HG03520 (cell line): ENCODE measurements at regions not wholly inside any gene's neighbourhood (a gene's known extent, or its start where the extent isn't known, plus 50 kb on each side); places are given as distances from the start of the nearest gene placed in this dataset.
"Not testable (repeated sequence)": the region's sequence is repeated elsewhere in the genome, so short reads cannot be mapped to it uniquely, and the experiment has no call there.

Source experiments
- ATAC-seq: cut with Tn5 transposase; IDR thresholded peaks from one replicate; pipeline ENCODE4 v1.9.1; 2021; ENCODE audit warnings: mild to moderate bottlenecking, moderate library complexity; ENCODE audit not compliant: unreplicated experiment

GRCh38 chr16:48011466-48011865 is 144.3 kb downstream of the ABCC12 start:
- ATAC-seq: no peak

GRCh38 chr16:48008011-48008525 is 147.7 kb downstream of the ABCC12 start:
- no peak for ATAC-seq

- ATAC-seq: no peak
Observed at GRCh38 chr16:48004141-48004695, 151.6 kb downstream of the ABCC12 start.

- ATAC-seq: no peak
Observed at GRCh38 chr16:48003206-48003907, 152.4 kb downstream of the ABCC12 start.

- ATAC-seq: no peak
Observed at GRCh38 chr16:48001324-48001895, 154.4 kb downstream of the ABCC12 start.

GRCh38 chr16:48000622-48001021 is 155.2 kb downstream of the ABCC12 start:
- no peak for ATAC-seq

- no peak for ATAC-seq
Observed at GRCh38 chr16:47999595-47999994, 156.2 kb downstream of the ABCC12 start.

GRCh38 chr16:47995354-47995753 is 160.4 kb downstream of the ABCC12 start:
- no peak for ATAC-seq

GRCh38 chr16:47991491-47991890 is 164.3 kb downstream of the ABCC12 start:
- no peak for ATAC-seq

- ATAC-seq: no peak
Observed at GRCh38 chr16:47990676-47991075, 165.1 kb downstream of the ABCC12 start.

- no peak for ATAC-seq
Observed at GRCh38 chr16:47987136-47987535, 168.7 kb downstream of the ABCC12 start.

- ATAC-seq: no peak
Observed at GRCh38 chr16:47986031-47986430, 169.8 kb downstream of the ABCC12 start.

- ATAC-seq: no peak
Observed at GRCh38 chr16:47984669-47985068, 171.1 kb downstream of the ABCC12 start.

GRCh38 chr16:47983999-47984580 is 171.7 kb downstream of the ABCC12 start:
- no peak for ATAC-seq

GRCh38 chr16:47980212-47980611 is 175.6 kb downstream of the ABCC12 start:
- ATAC-seq: no peak

GRCh38 chr16:47979616-47980182 is 176.1 kb downstream of the ABCC12 start:
- ATAC-seq: no peak

- no peak for ATAC-seq
Observed at GRCh38 chr16:47979164-47979520, 176.7 kb downstream of the ABCC12 start.

GRCh38 chr16:47978491-47979163 is 177.2 kb downstream of the ABCC12 start:
- ATAC-seq: no peak

GRCh38 chr16:47977802-47978201 is 178.0 kb downstream of the ABCC12 start:
- ATAC-seq: no peak

- ATAC-seq: no peak
Observed at GRCh38 chr16:47976636-47977210, 179.1 kb downstream of the ABCC12 start.

- not testable (repeated sequence) for ATAC-seq
Observed at GRCh38 chr16:47974971-47975370, 180.8 kb downstream of the ABCC12 start.
